ENCODE measurements at regions not wholly inside any gene's neighbourhood (a gene's known extent, or its start where the extent isn't known, plus 50 kb on each side); places are given as distances from the start of the nearest gene placed in this dataset.

- Histone ChIP-seq H3K4me1 (ENCODE audit: control insufficient read depth in 1 of 2, insufficient read depth in 2 of 2, low read depth in 1 of 2, low read length in 1 of 2) (no peaks in the 10 kb centered on the region), H3K9ac (no peak overlapping the region), H3F3A (replicated peaks; ENCODE audit: insufficient read depth) (no peaks in the 10 kb centered on the region), H4K20me1 (ENCODE audit: insufficient read depth) (no peaks in the 10 kb centered on the region), H3K27ac (ENCODE audit: low read depth in 2 of 2, low read length in 1 of 2) (no peak overlapping the region), H3K4me2 (no peak overlapping the region), H3K79me2 (ENCODE audit: insufficient read depth) (no peaks in the 10 kb centered on the region), H3K27me3 (ENCODE audit: insufficient read depth) (no peaks in the 10 kb centered on the region), H3K9me2 (no peaks in the 10 kb centered on the region), H3K36me3 (replicated peaks in 1 of 2; ENCODE audit: control insufficient read depth in 1 of 2, insufficient read depth in 2 of 2, low read length in 1 of 2) (no peaks in the 10 kb centered on the region), H3K9me3 (no peaks in the 10 kb centered on the region), H3K4me3 (ENCODE audit: low read depth in 2 of 2, low read length in 1 of 2) (no peak overlapping the region), H2AFZ (ENCODE audit: low read depth) (no peak overlapping the region)
- 6% methylated on average over 3 of the region's 3 CpGs for WGBS (ENCODE audit: low lambda C conversion rate)
- no peak for TF ChIP-seq NRF1 (IDR thresholded peaks at IDR 0.05; ENCODE audit: low read depth, low read length)
- no peak for TF ChIP-seq MXI1 (IDR thresholded peaks at IDR 0.05; ENCODE audit: low read depth, low read length)
- no peak for TF ChIP-seq SMC3 (IDR thresholded peaks at IDR 0.05; ENCODE audit: low read depth, low read length)
- no peak for TF ChIP-seq CHD2 (IDR thresholded peaks at IDR 0.05; ENCODE audit: low read length, partially characterized antibody)
- TF ChIP-seq PBX3 (IDR thresholded peaks at IDR 0.05): no peak
- no peak for TF ChIP-seq GABPA (IDR thresholded peaks at IDR 0.05; ENCODE audit: low read depth)
- no peak for TF ChIP-seq EZH2phosphoT487 (IDR thresholded peaks at IDR 0.05; ENCODE audit: borderline replicate concordance, low read depth)
- DNase-seq: no peak
- POLR2A ChIA-PET: no interaction called here
- CTCF ChIA-PET: no interaction called here
These were observed 391.3 kb upstream of the ERCC4 start for GRCh38 chr16:13528691-13529090.

DNA sequence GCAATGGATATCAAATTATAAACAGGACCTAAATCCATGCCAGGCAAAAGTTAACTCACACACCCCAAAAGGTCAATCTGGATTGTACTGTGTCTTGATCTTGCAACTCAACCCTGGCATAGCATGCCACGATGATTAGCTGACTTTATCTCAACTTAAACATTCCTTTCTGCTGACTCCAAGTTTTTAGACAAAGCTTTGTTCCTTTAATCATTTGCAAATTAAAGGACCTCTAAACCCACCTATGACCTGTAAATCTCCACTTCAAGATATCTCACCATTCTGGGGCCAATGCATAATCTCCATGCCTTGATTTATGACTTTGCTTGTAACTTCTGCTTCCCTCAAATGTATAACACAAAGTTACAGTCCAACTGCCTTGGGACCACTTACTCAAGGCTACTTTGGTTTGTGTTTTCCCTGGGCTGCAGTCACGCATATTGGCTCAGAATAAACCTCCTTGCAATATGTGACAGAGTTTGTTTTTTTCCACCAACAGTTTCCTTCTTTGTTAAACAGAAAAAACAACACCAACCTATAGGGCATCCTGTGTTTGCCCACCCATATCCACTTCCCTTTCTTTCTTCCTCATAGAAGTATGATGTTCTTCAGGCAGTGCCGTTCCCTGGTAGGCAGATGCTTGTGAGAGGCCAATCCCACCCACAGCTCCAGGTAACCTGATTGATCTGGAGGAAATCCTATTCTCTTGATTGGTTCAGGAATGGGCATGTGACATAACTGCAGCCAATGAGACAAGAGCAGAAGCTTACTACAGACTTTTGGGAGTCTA lies 390.6 kb upstream of the ERCC4 start:
- ChIA-PET CTCF (no interaction called here), POLR2A (no interaction called here)

GRCh38 chr16:13540771-13541170 lies 379.2 kb upstream of the ERCC4 start:
- Histone ChIP-seq H3F3A (replicated peaks; ENCODE audit: insufficient read depth) (no peaks in the 10 kb centered on the region), H3K27ac (ENCODE audit: low read depth in 2 of 2, low read length in 1 of 2) (no peak overlapping the region), H3K4me3 (ENCODE audit: low read depth in 2 of 2, low read length in 1 of 2) (no peak overlapping the region), H3K4me2 (no peak overlapping the region), H2AFZ (ENCODE audit: low read depth) (no peak overlapping the region), H3K36me3 (replicated peaks in 1 of 2; ENCODE audit: control insufficient read depth in 1 of 2, insufficient read depth in 2 of 2, low read length in 1 of 2) (no peaks in the 10 kb centered on the region), H3K9me3 (no peaks in the 10 kb centered on the region), H3K9ac (no peak overlapping the region), H3K9me2 (no peaks in the 10 kb centered on the region), H3K4me1 (ENCODE audit: control insufficient read depth in 1 of 2, insufficient read depth in 2 of 2, low read depth in 1 of 2, low read length in 1 of 2) (no peaks in the 10 kb centered on the region), H4K20me1 (ENCODE audit: insufficient read depth) (no peaks in the 10 kb centered on the region), H3K79me2 (ENCODE audit: insufficient read depth) (no peaks in the 10 kb centered on the region), H3K27me3 (ENCODE audit: insufficient read depth) (no peaks in the 10 kb centered on the region)
- WGBS (ENCODE audit: low lambda C conversion rate): 0% methylated on average over 4 of the region's 4 CpGs
- ChIA-PET POLR2A (no interaction called here), CTCF (interaction anchor here (0.6 kb wide), 1 partner anchor 219 kb away, joined by 3 read pairs; no protein-coding TSS in a partner anchor)
- DNase-seq: no peak
- TF ChIP-seq NFIC (IDR thresholded peaks at IDR 0.05; ENCODE audit: borderline replicate concordance) (no peak), CHD2 (IDR thresholded peaks at IDR 0.05; ENCODE audit: low read length, partially characterized antibody) (no peak), FOXJ3 (CRISPR knock-in tag; IDR thresholded peaks at IDR 0.05) (no peak), SIN3A (IDR thresholded peaks at IDR 0.05; ENCODE audit: borderline replicate concordance, low read depth, low read length) (no peak), CTCF (IDR thresholded peaks at IDR 0.05) (no peak), MAX (IDR thresholded peaks at IDR 0.05; ENCODE audit: low read depth) (no peak), SMC3 (IDR thresholded peaks at IDR 0.05; ENCODE audit: low read depth, low read length) (no peak), PBX3 (IDR thresholded peaks at IDR 0.05) (no peak), RFX5 (IDR thresholded peaks at IDR 0.05; ENCODE audit: low read length) (no peak)
- TF ChIP-seq, protein P1, sequence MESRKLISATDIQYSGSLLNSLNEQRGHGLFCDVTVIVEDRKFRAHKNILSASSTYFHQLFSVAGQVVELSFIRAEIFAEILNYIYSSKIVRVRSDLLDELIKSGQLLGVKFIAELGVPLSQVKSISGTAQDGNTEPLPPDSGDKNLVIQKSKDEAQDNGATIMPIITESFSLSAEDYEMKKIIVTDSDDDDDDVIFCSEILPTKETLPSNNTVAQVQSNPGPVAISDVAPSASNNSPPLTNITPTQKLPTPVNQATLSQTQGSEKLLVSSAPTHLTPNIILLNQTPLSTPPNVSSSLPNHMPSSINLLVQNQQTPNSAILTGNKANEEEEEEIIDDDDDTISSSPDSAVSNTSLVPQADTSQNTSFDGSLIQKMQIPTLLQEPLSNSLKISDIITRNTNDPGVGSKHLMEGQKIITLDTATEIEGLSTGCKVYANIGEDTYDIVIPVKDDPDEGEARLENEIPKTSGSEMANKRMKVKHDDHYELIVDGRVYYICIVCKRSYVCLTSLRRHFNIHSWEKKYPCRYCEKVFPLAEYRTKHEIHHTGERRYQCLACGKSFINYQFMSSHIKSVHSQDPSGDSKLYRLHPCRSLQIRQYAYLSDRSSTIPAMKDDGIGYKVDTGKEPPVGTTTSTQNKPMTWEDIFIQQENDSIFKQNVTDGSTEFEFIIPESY (IDR thresholded peaks at IDR 0.05; ENCODE audit: borderline replicate concordance, low read depth): no peak

More for the DNA sequence above, 390.6 kb upstream of the ERCC4 start:
- H3K79me2 ChIP-seq (ENCODE audit: insufficient read depth): no peaks in the 10 kb centered on the region
- H3K9me2 ChIP-seq: no peaks in the 10 kb centered on the region
- no peak overlapping the region for H3K9ac ChIP-seq
- H2AFZ ChIP-seq (ENCODE audit: low read depth): no peak overlapping the region
- 9% methylated on average over 3 of the region's 3 CpGs for WGBS (ENCODE audit: low lambda C conversion rate)
- no peaks in the 10 kb centered on the region for H3F3A ChIP-seq (replicated peaks; ENCODE audit: insufficient read depth)
- H3K4me3 ChIP-seq (ENCODE audit: low read depth in 2 of 2, low read length in 1 of 2): no peak overlapping the region
- H3K4me2 ChIP-seq: no peak overlapping the region
- H3K9me3 ChIP-seq: no peaks in the 10 kb centered on the region
- H3K36me3 ChIP-seq (replicated peaks in 1 of 2; ENCODE audit: control insufficient read depth in 1 of 2, insufficient read depth in 2 of 2, low read length in 1 of 2): no peaks in the 10 kb centered on the region
- no peaks in the 10 kb centered on the region for H4K20me1 ChIP-seq (ENCODE audit: insufficient read depth)
- H3K27ac ChIP-seq (ENCODE audit: low read depth in 2 of 2, low read length in 1 of 2): no peak overlapping the region
- no peaks in the 10 kb centered on the region for H3K27me3 ChIP-seq (ENCODE audit: insufficient read depth)
- no peak for DNase-seq
- TF ChIP-seq YY1 (IDR thresholded peaks at IDR 0.05; ENCODE audit: low read depth): no peak
- no peaks in the 10 kb centered on the region for H3K4me1 ChIP-seq (ENCODE audit: control insufficient read depth in 1 of 2, insufficient read depth in 2 of 2, low read depth in 1 of 2, low read length in 1 of 2)

All from SK-N-SH (cell line).